ENCODE measurements at regions not wholly inside any gene's neighbourhood (a gene's known extent, or its start where the extent isn't known, plus 50 kb on each side); places are given as distances from the start of the nearest gene placed in this dataset.

DNA sequence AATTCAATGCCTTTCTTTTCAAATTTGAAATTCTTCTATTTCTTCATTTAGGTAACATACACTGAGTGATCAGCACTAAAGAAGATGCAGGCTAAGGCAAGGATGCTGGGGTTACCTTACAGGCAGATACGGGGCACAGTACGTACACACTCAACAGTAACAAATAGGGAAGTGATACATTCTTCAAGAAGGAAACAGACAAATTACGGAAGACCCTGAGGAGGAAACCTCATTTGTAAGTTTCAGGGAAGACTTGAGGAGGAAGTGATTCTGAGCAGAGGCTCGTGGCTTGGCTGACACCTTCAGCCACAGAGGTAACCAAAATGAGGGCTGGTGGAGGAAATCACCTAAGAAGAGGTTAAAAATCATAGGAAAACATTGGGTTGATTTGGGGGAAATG, 1108.3 kb upstream of the KLHL29 start:
- H3K9me3 ChIP-seq (ENCODE audit: control insufficient read depth in 1 of 2, insufficient read depth in 1 of 2, low read depth in 1 of 2, low read length in 2 of 2) = peaks cover 6 to 8% of the 10 kb centered on the region in 2 experiments; a peak in 2 of 4 replicates
- H3K9me2 ChIP-seq (ENCODE audit: insufficient read depth) = no peaks in the 10 kb centered on the region
- H3K79me2 ChIP-seq (ENCODE audit: insufficient read depth, low read length) = no peaks in the 10 kb centered on the region
- no peaks in the 10 kb centered on the region for H3K4me1 ChIP-seq (ENCODE audit: control insufficient read depth in 1 of 2, insufficient read depth in 2 of 2, low read length in 2 of 2)
- TF ChIP-seq ZNF274 (IDR thresholded peaks at IDR 0.05; ENCODE audit: low read depth, low read length) (no peak), SP1 (IDR thresholded peaks at IDR 0.05; ENCODE audit: low read depth) (no peak), SIN3A (IDR thresholded peaks at IDR 0.05; ENCODE audit: low read depth) (no peak), ZFX (IDR thresholded peaks at IDR 0.05) (no peak), EZH2 (IDR thresholded peaks at IDR 0.05) (no peak), YY1 (IDR thresholded peaks at IDR 0.05; ENCODE audit: extremely low read depth, insufficient replicate concordance, low read depth, low read length) (no peak), EGR1 (IDR thresholded peaks at IDR 0.05; ENCODE audit: low read depth) (no peak), SRF (IDR thresholded peaks at IDR 0.05; ENCODE audit: low read depth) (no peak), CBX3 (IDR thresholded peaks at IDR 0.05; ENCODE audit: low read depth) (no peak), MAX (IDR thresholded peaks at IDR 0.05) (no peak), FOSL1 (IDR thresholded peaks at IDR 0.05; ENCODE audit: low read depth) (no peak), POLR2AphosphoS5 (IDR thresholded peaks at IDR 0.05; ENCODE audit: low read depth, low read length) (no peak)
- H3K4me3 ChIP-seq (replicated peaks in 1 of 2; ENCODE audit: low read depth in 1 of 2, low read length in 2 of 2) = no peak overlapping the region
- DNase-seq (ENCODE audit: low read depth, low spot score) (no peak), ATAC-seq (no peak)
- no peaks in the 10 kb centered on the region for H4K20me1 ChIP-seq (ENCODE audit: insufficient read depth)
- H3K27me3 ChIP-seq (ENCODE audit: insufficient read depth, low read length) = no peaks in the 10 kb centered on the region
- H3K9ac ChIP-seq (ENCODE audit: low read length) = no peak overlapping the region
- RAD21 ChIA-PET (ENCODE audit: low non-redundant PET in 1 of 2, low total read pairs in 2 of 2, uncharacterized antibody in 2 of 2, unreplicated experiment in 2 of 2) = interaction anchor here in 1 of 2 experiments (0.6 kb wide), 1 partner anchor 18 kb away, joined by 3 read pairs; no protein-coding TSS in a partner anchor
- CTCF ChIA-PET = no interaction called here
- no TSS peak for BruUV-seq (replicated peaks)
- no peak overlapping the region for H2AFZ ChIP-seq (ENCODE audit: low read depth, low read length, poor library complexity, severe bottlenecking)
- H3K4me2 ChIP-seq (ENCODE audit: low read length) = no peak overlapping the region
- no peaks in the 10 kb centered on the region for H3K36me3 ChIP-seq (ENCODE audit: control insufficient read depth in 1 of 2, insufficient read depth in 2 of 2, low read length in 2 of 2)
- POLR2A ChIA-PET = no interaction called here
- intact Hi-C loops (cut with micrococcal nuclease) = no loop called here
- H3K27ac ChIP-seq (ENCODE audit: low read depth, low read length) = no peak overlapping the region

- Histone ChIP-seq H2AFZ (ENCODE audit: low read depth, low read length, poor library complexity, severe bottlenecking) (no peak overlapping the region), H3K36me3 (ENCODE audit: control insufficient read depth in 1 of 2, insufficient read depth in 2 of 2, low read length in 2 of 2) (no peaks in the 10 kb centered on the region), H3K9me3 (ENCODE audit: control insufficient read depth in 1 of 2, insufficient read depth in 1 of 2, low read depth in 1 of 2, low read length in 2 of 2) (peaks cover 13 to 15% of the 10 kb centered on the region in 2 experiments; a peak in 2 of 4 replicates), H3K9me2 (ENCODE audit: insufficient read depth) (no peaks in the 10 kb centered on the region), H3K4me3 (replicated peaks in 1 of 2; ENCODE audit: low read depth in 1 of 2, low read length in 2 of 2) (no peak overlapping the region), H3K9ac (ENCODE audit: low read length) (no peak overlapping the region), H3K4me2 (ENCODE audit: low read length) (no peak overlapping the region), H3K79me2 (ENCODE audit: insufficient read depth, low read length) (no peaks in the 10 kb centered on the region), H3K27me3 (ENCODE audit: insufficient read depth, low read length) (no peaks in the 10 kb centered on the region), H3K4me1 (ENCODE audit: control insufficient read depth in 1 of 2, insufficient read depth in 2 of 2, low read length in 2 of 2) (no peaks in the 10 kb centered on the region), H4K20me1 (ENCODE audit: insufficient read depth) (no peaks in the 10 kb centered on the region), H3K27ac (ENCODE audit: low read depth, low read length) (no peak overlapping the region)
- DNase-seq (ENCODE audit: low read depth, low spot score) (no peak), ATAC-seq (no peak)
- intact Hi-C loops (cut with micrococcal nuclease) = no loop called here
- POLR2A ChIA-PET = no interaction called here
- CTCF ChIA-PET = no interaction called here
- RAD21 ChIA-PET (ENCODE audit: low non-redundant PET in 1 of 2, low total read pairs in 2 of 2, uncharacterized antibody in 2 of 2, unreplicated experiment in 2 of 2) = no interaction called here
- no TSS peak for BruUV-seq (replicated peaks)
- no peak for TF ChIP-seq POLR2AphosphoS5 (IDR thresholded peaks at IDR 0.05; ENCODE audit: low read depth, low read length)
- TF ChIP-seq ZFX (IDR thresholded peaks at IDR 0.05) = no peak
- TF ChIP-seq POLR2A (IDR thresholded peaks at IDR 0.05; ENCODE audit: borderline replicate concordance, extremely low read depth, insufficient read depth, insufficient read length) = no peak
- no peak for TF ChIP-seq SP1 (IDR thresholded peaks at IDR 0.05; ENCODE audit: low read depth)
- TF ChIP-seq SIN3A (IDR thresholded peaks at IDR 0.05; ENCODE audit: low read depth) = no peak
- no peak for TF ChIP-seq CEBPB (IDR thresholded peaks at IDR 0.05; ENCODE audit: low read depth)
- TF ChIP-seq, protein P1, sequence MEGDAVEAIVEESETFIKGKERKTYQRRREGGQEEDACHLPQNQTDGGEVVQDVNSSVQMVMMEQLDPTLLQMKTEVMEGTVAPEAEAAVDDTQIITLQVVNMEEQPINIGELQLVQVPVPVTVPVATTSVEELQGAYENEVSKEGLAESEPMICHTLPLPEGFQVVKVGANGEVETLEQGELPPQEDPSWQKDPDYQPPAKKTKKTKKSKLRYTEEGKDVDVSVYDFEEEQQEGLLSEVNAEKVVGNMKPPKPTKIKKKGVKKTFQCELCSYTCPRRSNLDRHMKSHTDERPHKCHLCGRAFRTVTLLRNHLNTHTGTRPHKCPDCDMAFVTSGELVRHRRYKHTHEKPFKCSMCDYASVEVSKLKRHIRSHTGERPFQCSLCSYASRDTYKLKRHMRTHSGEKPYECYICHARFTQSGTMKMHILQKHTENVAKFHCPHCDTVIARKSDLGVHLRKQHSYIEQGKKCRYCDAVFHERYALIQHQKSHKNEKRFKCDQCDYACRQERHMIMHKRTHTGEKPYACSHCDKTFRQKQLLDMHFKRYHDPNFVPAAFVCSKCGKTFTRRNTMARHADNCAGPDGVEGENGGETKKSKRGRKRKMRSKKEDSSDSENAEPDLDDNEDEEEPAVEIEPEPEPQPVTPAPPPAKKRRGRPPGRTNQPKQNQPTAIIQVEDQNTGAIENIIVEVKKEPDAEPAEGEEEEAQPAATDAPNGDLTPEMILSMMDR (IDR thresholded peaks at IDR 0.05 in 2 of 3, conservative IDR thresholded peaks at IDR 0.05 in 1 of 3; ENCODE audit: borderline replicate concordance in 1 of 3, insufficient read depth in 1 of 3, low read depth in 2 of 3, low read length in 2 of 3) = no peak
- no peak for TF ChIP-seq ATF3 (IDR thresholded peaks at IDR 0.05)
- no peak for TF ChIP-seq YY1 (IDR thresholded peaks at IDR 0.05; ENCODE audit: extremely low read depth, insufficient replicate concordance, low read depth, low read length)
- TF ChIP-seq, protein P2, sequence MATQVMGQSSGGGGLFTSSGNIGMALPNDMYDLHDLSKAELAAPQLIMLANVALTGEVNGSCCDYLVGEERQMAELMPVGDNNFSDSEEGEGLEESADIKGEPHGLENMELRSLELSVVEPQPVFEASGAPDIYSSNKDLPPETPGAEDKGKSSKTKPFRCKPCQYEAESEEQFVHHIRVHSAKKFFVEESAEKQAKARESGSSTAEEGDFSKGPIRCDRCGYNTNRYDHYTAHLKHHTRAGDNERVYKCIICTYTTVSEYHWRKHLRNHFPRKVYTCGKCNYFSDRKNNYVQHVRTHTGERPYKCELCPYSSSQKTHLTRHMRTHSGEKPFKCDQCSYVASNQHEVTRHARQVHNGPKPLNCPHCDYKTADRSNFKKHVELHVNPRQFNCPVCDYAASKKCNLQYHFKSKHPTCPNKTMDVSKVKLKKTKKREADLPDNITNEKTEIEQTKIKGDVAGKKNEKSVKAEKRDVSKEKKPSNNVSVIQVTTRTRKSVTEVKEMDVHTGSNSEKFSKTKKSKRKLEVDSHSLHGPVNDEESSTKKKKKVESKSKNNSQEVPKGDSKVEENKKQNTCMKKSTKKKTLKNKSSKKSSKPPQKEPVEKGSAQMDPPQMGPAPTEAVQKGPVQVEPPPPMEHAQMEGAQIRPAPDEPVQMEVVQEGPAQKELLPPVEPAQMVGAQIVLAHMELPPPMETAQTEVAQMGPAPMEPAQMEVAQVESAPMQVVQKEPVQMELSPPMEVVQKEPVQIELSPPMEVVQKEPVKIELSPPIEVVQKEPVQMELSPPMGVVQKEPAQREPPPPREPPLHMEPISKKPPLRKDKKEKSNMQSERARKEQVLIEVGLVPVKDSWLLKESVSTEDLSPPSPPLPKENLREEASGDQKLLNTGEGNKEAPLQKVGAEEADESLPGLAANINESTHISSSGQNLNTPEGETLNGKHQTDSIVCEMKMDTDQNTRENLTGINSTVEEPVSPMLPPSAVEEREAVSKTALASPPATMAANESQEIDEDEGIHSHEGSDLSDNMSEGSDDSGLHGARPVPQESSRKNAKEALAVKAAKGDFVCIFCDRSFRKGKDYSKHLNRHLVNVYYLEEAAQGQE (IDR thresholded peaks at IDR 0.05; ENCODE audit: low read depth) = no peak
- TF ChIP-seq EGR1 (IDR thresholded peaks at IDR 0.05; ENCODE audit: low read depth) = no peak
Observed at GRCh38 chr2:22279541-22279940, 1105.4 kb upstream of the KLHL29 start.
